Endodermal cell (in vitro differentiated cells): ENCODE measurements at regions not wholly inside any gene's neighbourhood (a gene's known extent, or its start where the extent isn't known, plus 50 kb on each side); places are given as distances from the start of the nearest gene placed in this dataset.

Source experiments
- DNase-seq: peaks from one replicate; pipeline ENCODE4 v3.0.0-alpha.2; 2017
- H3K27ac ChIP-seq: 2 replicates; pipeline ENCODE4 v1.5.1; 2013; ENCODE audit warnings: mild to moderate bottlenecking, low read depth, low read length, moderate library complexity
- H3K27me3 ChIP-seq: 2 replicates; pipeline ENCODE4 v1.6.1; 2013; ENCODE audit warnings: mild to moderate bottlenecking, low read length, moderate library complexity; ENCODE audit not compliant: insufficient read depth, control insufficient read depth, poor library complexity, severe bottlenecking
- H3K36me3 ChIP-seq: 2 replicates; pipeline ENCODE4 v1.7.0; 2013; ENCODE audit warnings: mild to moderate bottlenecking, low read length, moderate library complexity; ENCODE audit not compliant: control insufficient read depth, insufficient read depth
- H3K4me1 ChIP-seq: one replicate; pipeline ENCODE4 v1.7.0; 2013; ENCODE audit warnings: low read length; ENCODE audit not compliant: control insufficient read depth, insufficient read depth
- H3K4me3 ChIP-seq: 2 replicates; pipeline ENCODE4 v1.5.1; 2013; ENCODE audit warnings: mild to moderate bottlenecking, low read length, moderate library complexity
- H3K9ac ChIP-seq: 2 replicates; pipeline ENCODE4 v1.6.1; 2013; ENCODE audit warnings: mild to moderate bottlenecking, low read length, moderate library complexity; ENCODE audit not compliant: poor library complexity, severe bottlenecking; ENCODE audit errors: extremely low read depth
- H3K9me3 ChIP-seq: 2 replicates; pipeline ENCODE4 v1.6.1; 2013; ENCODE audit warnings: mild to moderate bottlenecking, low read length, moderate library complexity; ENCODE audit not compliant: control insufficient read depth
- H3K27ac Mint-ChIP-seq: 2 replicates; pipeline ENCODE4 v1.8.0; 2020; ENCODE audit warnings: mixed read lengths
- H3K27me3 Mint-ChIP-seq: 2 replicates; pipeline ENCODE4 v1.8.0; 2021; ENCODE audit warnings: mild to moderate bottlenecking, mixed read lengths; ENCODE audit not compliant: insufficient read depth
- H3K36me3 Mint-ChIP-seq: 2 replicates; pipeline ENCODE4 v1.8.0; 2020; ENCODE audit warnings: low read depth, mixed read lengths
- H3K4me1 Mint-ChIP-seq: 2 replicates; pipeline ENCODE4 v1.8.0; 2020; ENCODE audit warnings: mixed read lengths
- H3K4me3 Mint-ChIP-seq: 2 replicates; pipeline ENCODE4 v1.8.0; 2020; ENCODE audit warnings: mild to moderate bottlenecking, moderate library complexity, mixed read lengths
- H3K9me3 Mint-ChIP-seq: 2 replicates; pipeline ENCODE4 v1.8.0; 2020; ENCODE audit warnings: mild to moderate bottlenecking, mixed read lengths
- CTCF ChIP-seq: fragments of 200-600 bp; sonication (generic); conservative IDR thresholded peaks from 2 replicates; pipeline ENCODE4 v1.5.0; 2021; ENCODE audit warnings: antibody characterized with exemption, mild to moderate bottlenecking
- WGBS, 2 experiments: methylation state at CpG; one replicate each; pipeline versions ENCODE4 v1.1.5 to v1.1.7; 2013; ENCODE audit warnings: missing lambda C conversion rate in 2 of 2, mixed read lengths in 1 of 2; ENCODE audit not compliant: insufficient coverage in 1 of 2, insufficient read length in 1 of 2; 5-methylcytosine and 5-hydroxymethylcytosine counted together

GRCh38 chr4:141415651-141416050 is 195.0 kb downstream of the ZNF330 start:
- Histone ChIP-seq H3K36me3 (no peaks in the 10 kb centered on the region), H3K4me1 (no peaks in the 10 kb centered on the region), H3K27ac (no peak overlapping the region), H3K27me3 (no peaks in the 10 kb centered on the region), H3K9me3 (no peaks in the 10 kb centered on the region), H3K9ac (no peak overlapping the region), H3K4me3 (no peak overlapping the region)
- Mint-ChIP-seq H3K9me3 (no peaks in the 10 kb centered on the region), H3K27ac (no peak overlapping the region), H3K4me3 (no peak overlapping the region), H3K36me3 (no peaks in the 10 kb centered on the region), H3K27me3 (no peaks in the 10 kb centered on the region), H3K4me1 (no peaks in the 10 kb centered on the region)
- TF ChIP-seq CTCF, result no peak
- 69 to 73% methylated on average over 2 of the region's 2 CpGs for WGBS, 2 experiments
- DNase-seq, result no peak

- Histone ChIP-seq H3K4me1 (no peaks in the 10 kb centered on the region), H3K27ac (no peak overlapping the region), H3K4me3 (no peak overlapping the region), H3K9me3 (no peaks in the 10 kb centered on the region), H3K27me3 (no peaks in the 10 kb centered on the region), H3K9ac (no peak overlapping the region), H3K36me3 (no peaks in the 10 kb centered on the region)
- no peak for DNase-seq
- H3K4me1 Mint-ChIP-seq, result no peaks in the 10 kb centered on the region
- 87% methylated on average over 2 of the region's 2 CpGs; no CpG with 5 or more reads in 1 of the 2 experiments for WGBS, 2 experiments
- H3K9me3 Mint-ChIP-seq, result no peaks in the 10 kb centered on the region
- H3K27me3 Mint-ChIP-seq, result no peaks in the 10 kb centered on the region
- H3K4me3 Mint-ChIP-seq, result no peak overlapping the region
- no peaks in the 10 kb centered on the region for H3K36me3 Mint-ChIP-seq
- no peak for TF ChIP-seq CTCF
- H3K27ac Mint-ChIP-seq, result no peak overlapping the region
These were observed 195.5 kb downstream of the ZNF330 start for GRCh38 chr4:141416219-141416618.

- H3K4me1 Mint-ChIP-seq, result no peaks in the 10 kb centered on the region
- Histone ChIP-seq H3K9ac (no peak overlapping the region), H3K4me3 (no peak overlapping the region), H3K27me3 (no peaks in the 10 kb centered on the region), H3K9me3 (no peaks in the 10 kb centered on the region), H3K4me1 (no peaks in the 10 kb centered on the region), H3K27ac (no peak overlapping the region), H3K36me3 (no peaks in the 10 kb centered on the region)
- no peaks in the 10 kb centered on the region for H3K36me3 Mint-ChIP-seq
- H3K4me3 Mint-ChIP-seq, result no peak overlapping the region
- no peaks in the 10 kb centered on the region for H3K9me3 Mint-ChIP-seq
- no peak overlapping the region for H3K27ac Mint-ChIP-seq
- WGBS, 2 experiments, result 92 to 93% methylated on average over 3 to 4 of the region's 4 CpGs
- no peaks in the 10 kb centered on the region for H3K27me3 Mint-ChIP-seq
- no peak for TF ChIP-seq CTCF
- DNase-seq, result no peak
These were observed 196.1 kb downstream of the ZNF330 start for GRCh38 chr4:141416677-141417363.
